Choroid plexus epithelial cell (primary cell): ENCODE measurements at regions not wholly inside any gene's neighbourhood (a gene's known extent, or its start where the extent isn't known, plus 50 kb on each side); places are given as distances from the start of the nearest gene placed in this dataset.
"Not testable (repeated sequence)": the region's sequence is repeated elsewhere in the genome, so short reads cannot be mapped to it uniquely, and the experiment has no call there.

ENCODE experiments used
- DNase-seq: peaks from one replicate; pipeline ENCODE4 v3.0.0-alpha.2; 2010; ENCODE audit warnings: low read depth
- H3K4me3 ChIP-seq: 2 replicates; pipeline ENCODE4 v1.5.1; 2011; ENCODE audit warnings: low read depth, mild to moderate bottlenecking, control low read depth, low read length, moderate library complexity
- CTCF ChIP-seq: conservative IDR thresholded peaks from 2 replicates; pipeline ENCODE4 v1.5.1; 2011; ENCODE audit warnings: low read depth, mild to moderate bottlenecking, control low read depth, inconsistent platforms, low read length, moderate library complexity

GRCh38 chr10:33087922-33088321 is 129.9 kb upstream of the ITGB1 start:
- no peak overlapping the region for H3K4me3 ChIP-seq
- TF ChIP-seq CTCF: no peak
- DNase-seq: no peak

- peak; percentile 16 for DNase-seq
- no peak overlapping the region for H3K4me3 ChIP-seq
- TF ChIP-seq CTCF: no peak
Observed at GRCh38 chr10:33087152-33087551, 129.1 kb upstream of the ITGB1 start.

- TF ChIP-seq CTCF: no peak
- DNase-seq: no peak
- no peak overlapping the region for H3K4me3 ChIP-seq
Observed at GRCh38 chr10:33086100-33086499, 128.1 kb upstream of the ITGB1 start.

- H3K4me3 ChIP-seq: no peak overlapping the region
- DNase-seq: no peak
- TF ChIP-seq CTCF: no peak
Observed at GRCh38 chr10:33085313-33085833, 127.3 kb upstream of the ITGB1 start.

- no peak for TF ChIP-seq CTCF
- no peak for DNase-seq
- no peak overlapping the region for H3K4me3 ChIP-seq
Observed at GRCh38 chr10:33084453-33084852, 126.4 kb upstream of the ITGB1 start.

- no peak for DNase-seq
- no peak for TF ChIP-seq CTCF
Observed at GRCh38 chr10:33082373-33082895, 124.4 kb upstream of the ITGB1 start.

GRCh38 chr10:33080467-33080866 is 122.4 kb upstream of the ITGB1 start:
- not testable (repeated sequence) for H3K4me3 ChIP-seq, DNase-seq

More at GRCh38 chr10:33082373-33082895, 124.4 kb upstream of the ITGB1 start:
- H3K4me3 ChIP-seq: no peak overlapping the region
